GM19240 (cell line): ENCODE measurements at regions not wholly inside any gene's neighbourhood (a gene's known extent, or its start where the extent isn't known, plus 50 kb on each side); places are given as distances from the start of the nearest gene placed in this dataset.
"Not testable (repeated sequence)": the region's sequence is repeated elsewhere in the genome, so short reads cannot be mapped to it uniquely, and the experiment has no call there.

Experiments used
- DNase-seq: peaks from one replicate; pipeline ENCODE4 v3.0.0; 2011; ENCODE audit warnings: low spot score; ENCODE audit not compliant: insufficient read length

- no peak for DNase-seq
Measured at GRCh38 chr13:70310396-70311119, 202.3 kb upstream of the KLHL1 start.

- DNase-seq, result no peak
Measured at GRCh38 chr13:70297189-70297616, 189.0 kb upstream of the KLHL1 start.

- DNase-seq, result no peak
Measured at GRCh38 chr13:70284371-70284770, 176.1 kb upstream of the KLHL1 start.

- DNase-seq, result no peak
Measured at GRCh38 chr13:70275841-70276240, 167.6 kb upstream of the KLHL1 start.

GRCh38 chr13:70255406-70255991 is 147.2 kb upstream of the KLHL1 start:
- DNase-seq, result no peak

GRCh38 chr13:70253834-70254233 is 145.6 kb upstream of the KLHL1 start:
- no peak for DNase-seq

GRCh38 chr13:70253411-70253810 is 145.2 kb upstream of the KLHL1 start:
- no peak for DNase-seq

- no peak for DNase-seq
Measured at GRCh38 chr13:70249332-70250064, 141.2 kb upstream of the KLHL1 start.

GRCh38 chr13:70237131-70237530 is 128.9 kb upstream of the KLHL1 start:
- no peak for DNase-seq

GRCh38 chr13:70235565-70235964 is 127.3 kb upstream of the KLHL1 start:
- no peak for DNase-seq

GRCh38 chr13:70223911-70224310 is 115.7 kb upstream of the KLHL1 start:
- DNase-seq, result no peak

- DNase-seq, result no peak
Measured at GRCh38 chr13:70222926-70223325, 114.7 kb upstream of the KLHL1 start.

GRCh38 chr13:70218618-70219017 is 110.4 kb upstream of the KLHL1 start:
- no peak for DNase-seq

GRCh38 chr13:70208968-70209367 is 100.7 kb upstream of the KLHL1 start:
- DNase-seq, result not testable (repeated sequence)

- no peak for DNase-seq
Measured at GRCh38 chr13:70206671-70207070, 98.4 kb upstream of the KLHL1 start.

GRCh38 chr13:70203661-70204229 is 95.5 kb upstream of the KLHL1 start:
- DNase-seq, result no peak

- DNase-seq, result no peak
Measured at GRCh38 chr13:70191034-70191433, 82.8 kb upstream of the KLHL1 start.

GRCh38 chr13:70189981-70190380 is 81.7 kb upstream of the KLHL1 start:
- DNase-seq, result no peak

GRCh38 chr13:70188567-70188966 is 80.3 kb upstream of the KLHL1 start:
- no peak for DNase-seq

GRCh38 chr13:70183041-70183440 is 74.8 kb upstream of the KLHL1 start:
- no peak for DNase-seq
